ENCODE measurements at regions not wholly inside any gene's neighbourhood (a gene's known extent, or its start where the extent isn't known, plus 50 kb on each side); places are given as distances from the start of the nearest gene placed in this dataset.

DNA sequence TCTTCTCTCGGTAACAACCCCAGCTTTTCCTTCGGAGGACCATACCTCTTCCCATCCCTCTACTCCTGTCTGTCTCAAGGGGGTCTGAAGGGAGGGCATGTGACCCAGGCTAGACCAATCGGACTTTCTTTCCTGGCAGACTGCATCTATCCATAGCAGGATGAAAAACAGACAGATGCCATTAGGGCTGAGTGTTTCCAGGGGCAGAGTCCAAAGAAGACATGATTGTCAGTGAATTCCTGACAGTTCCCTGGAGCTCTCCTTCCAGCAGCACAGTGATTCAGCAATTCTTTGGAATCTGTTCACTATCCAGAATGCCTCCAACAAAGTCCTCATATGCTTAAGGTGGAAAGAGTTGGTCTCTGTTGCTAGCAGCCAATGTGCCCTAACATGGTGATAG is 189.8 kb downstream of the KCTD12 start:
- Histone ChIP-seq H3K36me3 (ENCODE audit: control insufficient read depth, insufficient read depth, low read length) (no peaks in the 10 kb centered on the region), H3K4me3 (ENCODE audit: low read depth, low read length) (no peak overlapping the region), H3K27me3 (ENCODE audit: control insufficient read depth, insufficient read depth, low read length) (no peaks in the 10 kb centered on the region)
- TF ChIP-seq, protein P1, sequence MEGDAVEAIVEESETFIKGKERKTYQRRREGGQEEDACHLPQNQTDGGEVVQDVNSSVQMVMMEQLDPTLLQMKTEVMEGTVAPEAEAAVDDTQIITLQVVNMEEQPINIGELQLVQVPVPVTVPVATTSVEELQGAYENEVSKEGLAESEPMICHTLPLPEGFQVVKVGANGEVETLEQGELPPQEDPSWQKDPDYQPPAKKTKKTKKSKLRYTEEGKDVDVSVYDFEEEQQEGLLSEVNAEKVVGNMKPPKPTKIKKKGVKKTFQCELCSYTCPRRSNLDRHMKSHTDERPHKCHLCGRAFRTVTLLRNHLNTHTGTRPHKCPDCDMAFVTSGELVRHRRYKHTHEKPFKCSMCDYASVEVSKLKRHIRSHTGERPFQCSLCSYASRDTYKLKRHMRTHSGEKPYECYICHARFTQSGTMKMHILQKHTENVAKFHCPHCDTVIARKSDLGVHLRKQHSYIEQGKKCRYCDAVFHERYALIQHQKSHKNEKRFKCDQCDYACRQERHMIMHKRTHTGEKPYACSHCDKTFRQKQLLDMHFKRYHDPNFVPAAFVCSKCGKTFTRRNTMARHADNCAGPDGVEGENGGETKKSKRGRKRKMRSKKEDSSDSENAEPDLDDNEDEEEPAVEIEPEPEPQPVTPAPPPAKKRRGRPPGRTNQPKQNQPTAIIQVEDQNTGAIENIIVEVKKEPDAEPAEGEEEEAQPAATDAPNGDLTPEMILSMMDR (IDR thresholded peaks at IDR 0.05; ENCODE audit: insufficient read depth, low read length, poor library complexity, severe bottlenecking), result no peak
- DNase-seq (ENCODE audit: low read depth), result no peak

DNA sequence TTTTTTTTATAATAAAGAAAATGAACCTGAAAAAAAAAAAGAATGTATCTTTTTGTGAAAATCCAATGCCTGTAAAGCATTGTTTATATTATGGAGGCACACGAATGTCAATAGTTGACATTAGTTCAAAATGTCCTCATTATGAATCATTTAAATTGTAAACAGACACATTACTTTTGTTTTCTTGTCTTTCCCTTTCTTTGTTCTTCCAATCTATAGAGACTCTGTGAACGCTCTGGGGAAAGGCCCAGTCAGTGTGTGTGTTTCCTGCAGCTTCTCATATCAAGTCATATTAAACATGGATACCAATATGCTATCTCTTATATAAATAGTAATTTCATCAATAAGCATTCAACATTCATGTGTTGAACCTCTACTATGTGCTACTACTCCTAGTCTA is 193.1 kb downstream of the KCTD12 start:
- no peak for DNase-seq (ENCODE audit: low read depth)
- TF ChIP-seq, protein P1 (IDR thresholded peaks at IDR 0.05; ENCODE audit: insufficient read depth, low read length, poor library complexity, severe bottlenecking), result no peak
- no peaks in the 10 kb centered on the region for H3K36me3 ChIP-seq (ENCODE audit: control insufficient read depth, insufficient read depth, low read length)

DNA sequence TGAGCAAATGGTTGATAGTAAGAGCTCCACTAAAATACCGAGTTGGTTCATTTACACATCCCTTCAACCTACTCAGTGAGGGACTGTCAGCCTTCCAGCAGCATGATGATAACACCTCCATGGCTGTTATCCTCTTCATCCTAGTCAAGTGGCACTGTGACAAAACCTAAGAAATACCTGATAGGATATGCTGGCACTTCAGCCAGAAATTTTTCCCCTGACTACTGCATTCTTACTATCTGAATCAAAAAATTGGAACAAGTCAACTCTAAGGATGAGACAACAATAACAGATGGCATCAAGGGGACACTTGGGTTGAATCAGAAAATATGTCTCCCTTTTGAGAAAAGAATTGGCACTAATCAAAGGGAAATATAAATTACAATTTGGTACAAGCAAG is 193.9 kb downstream of the KCTD12 start:
- TF ChIP-seq, protein P1 (IDR thresholded peaks at IDR 0.05; ENCODE audit: insufficient read depth, low read length, poor library complexity, severe bottlenecking), result no peak
- DNase-seq (ENCODE audit: low read depth), result no peak
- no peak overlapping the region for H3K4me3 ChIP-seq (ENCODE audit: low read depth, low read length)

More for the DNA sequence above, 193.1 kb downstream of the KCTD12 start:
- Histone ChIP-seq H3K4me3 (ENCODE audit: low read depth, low read length) (no peak overlapping the region), H3K27me3 (ENCODE audit: control insufficient read depth, insufficient read depth, low read length) (no peaks in the 10 kb centered on the region)

DNA sequence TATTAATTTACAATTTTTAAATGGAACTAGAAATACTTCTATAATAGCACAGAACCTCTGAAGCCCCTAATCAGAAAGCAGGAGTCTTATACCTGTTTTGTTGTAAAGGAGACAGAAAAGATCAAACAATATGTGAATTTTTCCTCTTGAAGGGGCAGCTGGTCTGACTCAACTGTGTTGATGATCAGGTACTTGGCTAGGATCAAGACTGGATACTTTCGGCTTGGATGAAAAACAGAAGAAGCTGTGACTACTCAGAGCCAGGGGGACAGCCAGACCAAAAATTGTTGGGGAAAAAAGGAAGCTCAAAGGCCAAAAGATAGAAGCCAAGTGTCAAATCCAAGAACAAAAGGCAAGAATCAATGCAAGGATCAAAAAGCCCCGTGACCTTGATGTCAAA is 195.6 kb downstream of the KCTD12 start:
- H3K27me3 ChIP-seq (ENCODE audit: control insufficient read depth, insufficient read depth, low read length), result no peaks in the 10 kb centered on the region
- no peaks in the 10 kb centered on the region for H3K36me3 ChIP-seq (ENCODE audit: control insufficient read depth, insufficient read depth, low read length)
- DNase-seq (ENCODE audit: low read depth), result no peak
- no peak overlapping the region for H3K4me3 ChIP-seq (ENCODE audit: low read depth, low read length)
- TF ChIP-seq, protein P1 (IDR thresholded peaks at IDR 0.05; ENCODE audit: insufficient read depth, low read length, poor library complexity, severe bottlenecking), result no peak

More for the DNA sequence above, 193.9 kb downstream of the KCTD12 start:
- Histone ChIP-seq H3K36me3 (ENCODE audit: control insufficient read depth, insufficient read depth, low read length) (no peaks in the 10 kb centered on the region), H3K27me3 (ENCODE audit: control insufficient read depth, insufficient read depth, low read length) (no peaks in the 10 kb centered on the region)

DNA sequence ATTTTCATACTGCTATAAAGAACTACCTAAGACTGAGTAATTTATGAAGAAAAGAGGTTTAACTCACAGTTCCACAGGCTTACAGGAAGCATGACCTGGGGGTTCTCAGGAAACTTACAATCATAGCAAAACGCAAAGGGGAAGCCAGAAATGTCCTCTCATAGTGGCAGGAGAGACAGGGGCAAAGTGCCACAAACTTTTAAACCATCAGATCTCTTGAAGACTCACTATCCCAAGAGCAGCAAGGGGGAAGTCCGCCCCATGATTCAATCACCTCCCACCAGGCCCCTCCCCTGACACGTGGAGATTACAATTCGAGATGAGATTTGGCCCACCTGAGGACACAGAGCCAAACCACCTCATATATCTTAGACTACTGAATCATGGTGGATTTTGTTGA is 198.7 kb downstream of the KCTD12 start:
- Histone ChIP-seq H3K27me3 (ENCODE audit: control insufficient read depth, insufficient read depth, low read length) (no peaks in the 10 kb centered on the region), H3K4me3 (ENCODE audit: low read depth, low read length) (no peak overlapping the region), H3K36me3 (ENCODE audit: control insufficient read depth, insufficient read depth, low read length) (no peaks in the 10 kb centered on the region)
- DNase-seq (ENCODE audit: low read depth), result no peak
- TF ChIP-seq, protein P1 (IDR thresholded peaks at IDR 0.05; ENCODE audit: insufficient read depth, low read length, poor library complexity, severe bottlenecking), result no peak

DNA sequence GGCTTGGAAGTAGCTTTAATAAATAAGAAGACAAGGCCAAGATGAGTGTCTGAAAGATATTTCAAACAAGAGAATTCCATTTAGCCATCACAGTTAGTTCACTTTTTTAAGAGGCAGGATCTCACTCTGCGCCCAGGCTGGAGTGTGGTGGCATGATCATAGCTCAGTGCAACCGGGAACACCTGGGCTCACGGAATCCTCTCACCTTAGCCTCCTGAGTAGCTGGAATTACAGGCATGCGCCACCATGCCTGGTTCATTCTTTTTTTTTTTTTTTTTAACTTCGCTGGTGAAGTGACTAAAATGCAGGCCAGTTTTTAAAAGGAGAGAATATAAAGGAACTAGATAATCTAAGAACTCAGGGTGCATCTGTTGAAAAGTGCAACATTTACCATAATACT is 200.3 kb downstream of the KCTD12 start:
- Histone ChIP-seq H3K27me3 (ENCODE audit: control insufficient read depth, insufficient read depth, low read length) (no peaks in the 10 kb centered on the region), H3K4me3 (ENCODE audit: low read depth, low read length) (no peak overlapping the region), H3K36me3 (ENCODE audit: control insufficient read depth, insufficient read depth, low read length) (no peaks in the 10 kb centered on the region)
- TF ChIP-seq, protein P1 (IDR thresholded peaks at IDR 0.05; ENCODE audit: insufficient read depth, low read length, poor library complexity, severe bottlenecking), result no peak
- no peak for DNase-seq (ENCODE audit: low read depth)

Data from kidney epithelial cell (primary cell).